ENCODE measurements at regions not wholly inside any gene's neighbourhood (a gene's known extent, or its start where the extent isn't known, plus 50 kb on each side); places are given as distances from the start of the nearest gene placed in this dataset.

DNA sequence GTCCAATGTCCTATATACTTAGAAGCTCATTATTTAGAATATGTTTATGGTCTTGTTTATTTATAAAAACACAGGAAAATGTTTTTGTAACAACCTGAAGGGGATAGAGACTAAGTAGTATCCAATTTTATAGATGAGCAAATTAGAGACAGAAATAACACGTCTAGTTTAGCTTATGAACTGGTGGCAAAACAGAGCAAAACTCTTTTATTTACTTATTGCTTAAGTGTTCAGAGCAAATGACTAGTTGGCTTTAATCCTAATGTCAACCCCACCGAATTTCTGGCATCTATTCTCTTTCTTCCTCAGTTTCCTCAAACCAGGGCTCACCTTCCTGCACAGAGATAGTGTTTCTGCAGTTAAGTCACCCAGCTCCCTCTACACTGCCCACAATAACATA is 792.8 kb downstream of the REEP3 start:
- Histone ChIP-seq H3K9me3 (ENCODE audit: control extremely low read depth in 1 of 3, control insufficient read depth in 2 of 3, insufficient read depth in 1 of 3, low read length in 2 of 3) (no peaks in the 10 kb centered on the region), H3K4me1 (ENCODE audit: control insufficient read depth in 2 of 2, insufficient read depth in 2 of 2, low read length in 2 of 2) (no peaks in the 10 kb centered on the region), H3K27me3 (replicated peaks in 1 of 4; ENCODE audit: control extremely low read depth in 1 of 4, control insufficient read depth in 3 of 4, insufficient read depth in 4 of 4, low read length in 3 of 4) (no peaks in the 10 kb centered on the region), H4K20me1 (ENCODE audit: control insufficient read depth, insufficient read depth, low read length, poor library complexity, severe bottlenecking) (no peaks in the 10 kb centered on the region), H3K27ac (ENCODE audit: low read length in 2 of 2) (no peak overlapping the region), H3K4me3 (ENCODE audit: control extremely low read depth in 1 of 5, extremely low read depth in 1 of 5, insufficient read depth in 1 of 5, low read depth in 2 of 5, low read length in 4 of 5) (no peak overlapping the region), H3K79me2 (ENCODE audit: control insufficient read depth, insufficient read depth, low read length) (no peaks in the 10 kb centered on the region), H3K36me3 (replicated peaks in 1 of 2; ENCODE audit: control extremely low read depth in 1 of 2, control insufficient read depth in 1 of 2, extremely low read depth in 1 of 2, insufficient read depth in 2 of 2, low read length in 1 of 2) (no peaks in the 10 kb centered on the region), H3K4me2 (replicated peaks; ENCODE audit: low read depth, low read length, poor library complexity, severe bottlenecking) (no peak overlapping the region), H2AFZ (ENCODE audit: insufficient read depth, low read depth, low read length, poor library complexity, severe bottlenecking) (no peak overlapping the region), H3K9ac (ENCODE audit: low read length) (no peak overlapping the region)
- no peak for DNase-seq
- Mint-ChIP-seq H3K27ac (no peak overlapping the region), H3K4me1 (no peaks in the 10 kb centered on the region), H3K9me3 (ENCODE audit: insufficient read depth) (no peaks in the 10 kb centered on the region), H3K4me3 (no peak overlapping the region), H3K27me3 (no peaks in the 10 kb centered on the region)
- CTCF ChIA-PET = no interaction called here
- POLR2A ChIA-PET = no interaction called here
- intact Hi-C loops (cut with micrococcal nuclease) = no loop called here
- TF ChIP-seq, protein P1, sequence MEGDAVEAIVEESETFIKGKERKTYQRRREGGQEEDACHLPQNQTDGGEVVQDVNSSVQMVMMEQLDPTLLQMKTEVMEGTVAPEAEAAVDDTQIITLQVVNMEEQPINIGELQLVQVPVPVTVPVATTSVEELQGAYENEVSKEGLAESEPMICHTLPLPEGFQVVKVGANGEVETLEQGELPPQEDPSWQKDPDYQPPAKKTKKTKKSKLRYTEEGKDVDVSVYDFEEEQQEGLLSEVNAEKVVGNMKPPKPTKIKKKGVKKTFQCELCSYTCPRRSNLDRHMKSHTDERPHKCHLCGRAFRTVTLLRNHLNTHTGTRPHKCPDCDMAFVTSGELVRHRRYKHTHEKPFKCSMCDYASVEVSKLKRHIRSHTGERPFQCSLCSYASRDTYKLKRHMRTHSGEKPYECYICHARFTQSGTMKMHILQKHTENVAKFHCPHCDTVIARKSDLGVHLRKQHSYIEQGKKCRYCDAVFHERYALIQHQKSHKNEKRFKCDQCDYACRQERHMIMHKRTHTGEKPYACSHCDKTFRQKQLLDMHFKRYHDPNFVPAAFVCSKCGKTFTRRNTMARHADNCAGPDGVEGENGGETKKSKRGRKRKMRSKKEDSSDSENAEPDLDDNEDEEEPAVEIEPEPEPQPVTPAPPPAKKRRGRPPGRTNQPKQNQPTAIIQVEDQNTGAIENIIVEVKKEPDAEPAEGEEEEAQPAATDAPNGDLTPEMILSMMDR (IDR thresholded peaks at IDR 0.05) = no peak
- ATAC-seq (ENCODE audit: low read depth) = no peak
- no CpG with 5 or more reads among the region's 2 CpGs for WGBS (ENCODE audit: insufficient coverage)

DNA sequence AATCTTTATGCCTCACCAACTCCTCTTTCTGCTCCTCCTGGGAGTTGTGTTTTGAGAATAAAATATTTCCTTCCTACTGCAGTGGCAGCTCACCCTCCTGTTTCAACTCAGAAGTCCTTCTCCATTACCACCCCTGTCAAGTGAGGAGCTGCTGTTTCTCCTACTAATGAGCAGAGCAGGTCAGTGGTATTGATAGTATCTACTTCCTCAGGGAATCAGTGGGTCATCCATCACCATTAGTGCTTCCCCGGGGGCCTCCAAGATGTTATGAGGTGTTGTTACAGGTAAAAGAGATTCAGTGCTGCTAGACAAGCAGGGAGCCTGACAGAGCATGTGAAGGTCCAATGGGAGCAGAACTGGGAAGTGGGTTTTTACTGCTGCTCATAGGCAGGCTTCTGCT is 795.2 kb downstream of the REEP3 start:
- no peak overlapping the region for H3K4me3 Mint-ChIP-seq
- no peak for ATAC-seq (ENCODE audit: low read depth)
- Histone ChIP-seq H3K27ac (ENCODE audit: low read length in 2 of 2) (no peak overlapping the region), H3K27me3 (replicated peaks in 1 of 4; ENCODE audit: control extremely low read depth in 1 of 4, control insufficient read depth in 3 of 4, insufficient read depth in 4 of 4, low read length in 3 of 4) (no peaks in the 10 kb centered on the region), H3K9me3 (ENCODE audit: control extremely low read depth in 1 of 3, control insufficient read depth in 2 of 3, insufficient read depth in 1 of 3, low read length in 2 of 3) (no peaks in the 10 kb centered on the region), H3K4me3 (ENCODE audit: control extremely low read depth in 1 of 5, extremely low read depth in 1 of 5, insufficient read depth in 1 of 5, low read depth in 2 of 5, low read length in 4 of 5) (no peak overlapping the region), H3K4me2 (replicated peaks; ENCODE audit: low read depth, low read length, poor library complexity, severe bottlenecking) (no peak overlapping the region), H3K36me3 (replicated peaks in 1 of 2; ENCODE audit: control extremely low read depth in 1 of 2, control insufficient read depth in 1 of 2, extremely low read depth in 1 of 2, insufficient read depth in 2 of 2, low read length in 1 of 2) (no peaks in the 10 kb centered on the region), H3K79me2 (ENCODE audit: control insufficient read depth, insufficient read depth, low read length) (no peaks in the 10 kb centered on the region), H4K20me1 (ENCODE audit: control insufficient read depth, insufficient read depth, low read length, poor library complexity, severe bottlenecking) (no peaks in the 10 kb centered on the region), H2AFZ (ENCODE audit: insufficient read depth, low read depth, low read length, poor library complexity, severe bottlenecking) (no peak overlapping the region), H3K9ac (ENCODE audit: low read length) (no peak overlapping the region), H3K4me1 (ENCODE audit: control insufficient read depth in 2 of 2, insufficient read depth in 2 of 2, low read length in 2 of 2) (no peaks in the 10 kb centered on the region)
- no peaks in the 10 kb centered on the region for H3K27me3 Mint-ChIP-seq
- no peak for DNase-seq
- no peaks in the 10 kb centered on the region for H3K9me3 Mint-ChIP-seq (ENCODE audit: insufficient read depth)
- no peak overlapping the region for H3K27ac Mint-ChIP-seq
- ChIA-PET CTCF (no interaction called here), POLR2A (no interaction called here)
- H3K4me1 Mint-ChIP-seq = no peaks in the 10 kb centered on the region
- intact Hi-C loops (cut with micrococcal nuclease) = no loop called here
- TF ChIP-seq, protein P1 (IDR thresholded peaks at IDR 0.05) = no peak
- TF ChIP-seq EZH2 (IDR thresholded peaks at IDR 0.05; ENCODE audit: borderline replicate concordance, insufficient read depth, low read depth, low read length, poor library complexity, severe bottlenecking) = no peak
- WGBS (ENCODE audit: insufficient coverage) = 40% methylated on average over 1 of the region's 1 CpG

Data from B cell (primary cell).